HEK293T (cell line): ENCODE measurements at regions not wholly inside any gene's neighbourhood (a gene's known extent, or its start where the extent isn't known, plus 50 kb on each side); places are given as distances from the start of the nearest gene placed in this dataset.

Experiments used
- BHLHE40 ChIP-seq: fragments of 450-650 bp; IDR thresholded peaks from 2 replicates; pipeline ENCODE4 v1.6.1; 2016; ENCODE audit warnings: mild to moderate bottlenecking, moderate library complexity, borderline replicate concordance
- CTBP1 ChIP-seq: fragments of 450-650 bp; IDR thresholded peaks from 2 replicates; pipeline ENCODE4 v1.6.1; 2016; ENCODE audit warnings: borderline replicate concordance
- ELF4 ChIP-seq: fragments of 450-650 bp; IDR thresholded peaks from 2 replicates; pipeline ENCODE4 v1.6.1; 2017; ENCODE audit warnings: antibody characterized with exemption
- FOXA1 ChIP-seq: fragments of 450-650 bp; IDR thresholded peaks from 2 replicates; pipeline ENCODE4 v1.6.1; 2016; ENCODE audit warnings: mild to moderate bottlenecking
- FOXK2 ChIP-seq: fragments of 450-650 bp; IDR thresholded peaks from 2 replicates; pipeline ENCODE4 v1.6.1; 2016; ENCODE audit warnings: mild to moderate bottlenecking
- FOXM1 ChIP-seq: fragments of 450-650 bp; IDR thresholded peaks from 2 replicates; pipeline ENCODE4 v1.6.1; 2017; ENCODE audit warnings: mild to moderate bottlenecking, borderline replicate concordance
- L3MBTL2 ChIP-seq: fragments of 450-650 bp; conservative IDR thresholded peaks from 2 replicates; pipeline ENCODE4 v1.6.1; 2016; ENCODE audit warnings: mild to moderate bottlenecking
- LEF1 ChIP-seq: fragments of 450-650 bp; IDR thresholded peaks from 2 replicates; pipeline ENCODE4 v1.6.1; 2017; ENCODE audit warnings: mild to moderate bottlenecking, borderline replicate concordance
- NFRKB ChIP-seq: fragments of 450-650 bp; IDR thresholded peaks from 2 replicates; pipeline ENCODE4 v1.6.1; 2016; ENCODE audit warnings: mild to moderate bottlenecking, moderate library complexity
- SP1 ChIP-seq: fragments of 450-650 bp; IDR thresholded peaks from 2 replicates; pipeline ENCODE4 v1.6.1; 2017
- SUZ12 ChIP-seq: fragments of 450-650 bp; IDR thresholded peaks from 2 replicates; pipeline ENCODE4 v1.6.1; 2016; ENCODE audit warnings: mild to moderate bottlenecking
- TARDBP ChIP-seq: fragments of 450-650 bp; IDR thresholded peaks from 2 replicates; pipeline ENCODE4 v1.6.1; 2016
- ZNF384 ChIP-seq: fragments of 450-650 bp; IDR thresholded peaks from 2 replicates; pipeline ENCODE4 v1.6.1; 2016
- TF ChIP-seq, protein P1 (sequence below): fragments of 450-650 bp; IDR thresholded peaks from 2 replicates; pipeline ENCODE4 v1.6.1; 2016

DNA sequence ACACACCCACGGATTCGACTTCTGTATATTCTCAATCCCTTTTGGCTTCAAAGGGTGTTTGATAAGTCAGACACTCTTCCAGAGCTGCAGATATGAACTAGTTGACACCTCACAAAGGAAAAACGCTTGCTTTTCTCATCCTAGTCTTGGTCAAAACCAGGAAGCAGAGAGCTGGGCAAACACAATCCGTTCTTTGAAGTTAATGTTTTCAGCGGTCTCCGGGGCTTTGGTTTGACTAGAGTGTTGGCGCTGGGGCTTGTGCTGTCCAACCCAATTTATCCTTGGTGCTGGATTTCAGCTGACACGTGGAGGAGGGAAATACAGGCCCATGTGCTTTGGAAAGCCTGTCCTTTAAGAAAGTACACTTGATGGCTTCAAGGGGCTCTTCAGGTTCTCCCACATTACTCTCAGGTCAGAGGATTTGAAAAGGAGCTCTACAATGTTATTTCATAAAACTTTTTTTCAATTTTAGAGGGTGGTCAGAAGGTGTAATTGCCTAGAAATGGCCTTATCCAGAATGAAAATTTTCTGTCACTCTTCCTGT is 985.8 kb downstream of the VRK1 start:
- TF ChIP-seq BHLHE40: no peak
- no peak for TF ChIP-seq SUZ12
- TF ChIP-seq CTBP1: no peak
- no peak for TF ChIP-seq LEF1
- TF ChIP-seq, protein P1, sequence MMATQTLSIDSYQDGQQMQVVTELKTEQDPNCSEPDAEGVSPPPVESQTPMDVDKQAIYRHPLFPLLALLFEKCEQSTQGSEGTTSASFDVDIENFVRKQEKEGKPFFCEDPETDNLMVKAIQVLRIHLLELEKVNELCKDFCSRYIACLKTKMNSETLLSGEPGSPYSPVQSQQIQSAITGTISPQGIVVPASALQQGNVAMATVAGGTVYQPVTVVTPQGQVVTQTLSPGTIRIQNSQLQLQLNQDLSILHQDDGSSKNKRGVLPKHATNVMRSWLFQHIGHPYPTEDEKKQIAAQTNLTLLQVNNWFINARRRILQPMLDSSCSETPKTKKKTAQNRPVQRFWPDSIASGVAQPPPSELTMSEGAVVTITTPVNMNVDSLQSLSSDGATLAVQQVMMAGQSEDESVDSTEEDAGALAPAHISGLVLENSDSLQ: no peak
- no peak for TF ChIP-seq SP1
- no peak for TF ChIP-seq ELF4
- no peak for TF ChIP-seq FOXA1
- no peak for TF ChIP-seq ZNF384
- no peak for TF ChIP-seq NFRKB
- TF ChIP-seq FOXM1: no peak
- TF ChIP-seq L3MBTL2: no peak
- no peak for TF ChIP-seq TARDBP
- no peak for TF ChIP-seq FOXK2
